ENCODE measurements at regions not wholly inside any gene's neighbourhood (a gene's known extent, or its start where the extent isn't known, plus 50 kb on each side); places are given as distances from the start of the nearest gene placed in this dataset.

DNA sequence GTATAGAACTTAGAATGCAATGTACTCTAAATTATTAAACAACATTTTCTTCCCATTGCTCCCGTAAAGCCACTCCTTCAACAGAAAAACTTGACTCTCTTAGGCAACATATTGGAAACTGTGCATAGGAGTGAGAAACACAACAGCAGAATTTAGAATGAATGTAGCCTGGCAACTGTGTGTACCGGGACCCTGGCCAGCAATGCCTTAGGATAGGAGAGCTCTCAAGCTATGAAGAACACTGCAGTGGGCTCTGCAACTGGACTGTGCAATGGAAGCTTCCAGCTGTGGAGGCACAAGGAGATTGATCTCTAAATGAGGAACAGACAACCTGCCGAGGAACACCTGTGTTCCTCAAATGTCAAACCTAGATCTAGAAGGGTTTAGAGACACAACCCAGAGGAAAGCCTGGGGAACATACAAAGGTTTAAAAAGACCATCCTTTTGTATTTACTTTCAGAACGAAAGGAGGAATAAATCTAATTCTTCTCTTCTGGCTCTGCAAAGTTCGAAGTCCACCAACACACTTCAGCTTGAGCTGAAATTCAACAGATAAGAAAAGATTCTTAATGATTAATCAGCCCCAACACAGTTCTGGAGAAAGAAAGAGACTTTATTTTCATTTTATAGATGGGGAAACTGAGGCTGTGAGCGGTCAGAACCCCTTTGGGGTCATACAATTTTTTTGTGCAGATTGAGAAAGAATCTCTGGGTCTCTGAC lies 51.5 kb upstream of the ARL15 start:
- no peaks in the 10 kb centered on the region for H3K9me3 ChIP-seq (ENCODE audit: low read depth)
- H2AFZ ChIP-seq, result no peak overlapping the region
- H4K20me1 ChIP-seq (ENCODE audit: insufficient read depth, poor library complexity, severe bottlenecking), result no peaks in the 10 kb centered on the region
- DNase-seq (ENCODE audit: low spot score), result peak; percentile 49
- H3K36me3 ChIP-seq (replicated peaks; ENCODE audit: insufficient read depth, low read depth), result no peaks in the 10 kb centered on the region
- peaks cover 39% of the 10 kb centered on the region for H3K4me1 ChIP-seq (ENCODE audit: insufficient read depth)
- no peaks in the 10 kb centered on the region for H3K9me2 ChIP-seq (replicated peaks; ENCODE audit: insufficient read depth)
- no peaks in the 10 kb centered on the region for H3K27me3 ChIP-seq
- no peaks in the 10 kb centered on the region for H3K79me2 ChIP-seq
- no peak overlapping the region for H3K4me3 ChIP-seq
- WGBS (ENCODE audit: low lambda C conversion rate, missing lambda C conversion rate), result 59% methylated on average over 6 of the region's 6 CpGs
- no peak for TF ChIP-seq EZH2 (IDR thresholded peaks at IDR 0.05; ENCODE audit: borderline replicate concordance)
- TF ChIP-seq CTCF (IDR thresholded peaks at IDR 0.05; ENCODE audit: poor library complexity), result no peak
- TF ChIP-seq EZH2phosphoT487 (IDR thresholded peaks at IDR 0.05; ENCODE audit: low read depth, severe bottlenecking, unreplicated experiment), result no peak
- peak overlapping the region; percentile 71 for H3K4me2 ChIP-seq
- peak overlapping the region; percentile 91 for H3K27ac ChIP-seq

DNA sequence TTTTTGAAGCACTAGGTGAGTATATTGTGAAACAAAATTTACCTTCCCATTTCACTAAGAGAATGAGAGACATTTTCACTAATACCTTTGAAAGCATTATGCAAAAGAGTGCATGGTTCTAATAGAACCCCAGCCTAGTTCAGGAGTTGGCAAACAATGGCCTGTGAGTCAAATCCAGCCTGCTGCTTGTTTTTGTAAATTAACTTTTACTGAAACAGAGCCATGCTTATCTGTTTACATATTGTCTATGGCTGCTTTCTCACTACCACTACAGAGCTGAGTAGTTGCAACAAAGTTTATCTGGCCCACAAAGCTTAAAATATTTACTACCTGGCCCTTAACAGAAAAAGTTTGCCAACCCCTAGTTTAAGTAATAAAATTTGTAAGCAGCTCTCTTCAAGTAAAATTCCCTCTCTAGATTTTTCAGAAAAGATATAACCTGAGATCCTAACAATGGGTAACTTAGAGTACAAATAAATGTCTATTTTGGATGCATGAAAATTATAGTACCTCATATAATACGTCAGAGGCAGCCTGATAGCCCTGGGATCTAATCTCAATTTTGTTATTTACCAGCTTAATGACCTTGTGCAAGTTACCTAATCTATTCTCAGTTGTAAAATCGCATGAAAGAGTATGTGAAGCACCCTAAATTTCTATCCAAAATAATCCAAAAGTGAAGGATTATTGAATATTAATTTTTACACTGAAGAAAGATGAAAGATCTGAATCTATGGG lies 50.7 kb upstream of the ARL15 start:
- peak; percentile 21 for DNase-seq (ENCODE audit: low spot score)
- H2AFZ ChIP-seq, result no peak overlapping the region
- peak overlapping the region; percentile 71 for H3K4me2 ChIP-seq

More for the DNA sequence above, 50.7 kb upstream of the ARL15 start:
- Histone ChIP-seq H3K36me3 (replicated peaks; ENCODE audit: insufficient read depth, low read depth) (no peaks in the 10 kb centered on the region), H3K27ac (peak overlapping the region; percentile 91), H3K79me2 (no peaks in the 10 kb centered on the region), H3K4me3 (no peak overlapping the region), H3K9me2 (replicated peaks; ENCODE audit: insufficient read depth) (no peaks in the 10 kb centered on the region), H3K4me1 (ENCODE audit: insufficient read depth) (peaks cover 33% of the 10 kb centered on the region), H4K20me1 (ENCODE audit: insufficient read depth, poor library complexity, severe bottlenecking) (no peaks in the 10 kb centered on the region), H3K9me3 (ENCODE audit: low read depth) (no peaks in the 10 kb centered on the region), H3K27me3 (no peaks in the 10 kb centered on the region)
- TF ChIP-seq EZH2 (IDR thresholded peaks at IDR 0.05; ENCODE audit: borderline replicate concordance) (no peak), CTCF (IDR thresholded peaks at IDR 0.05; ENCODE audit: poor library complexity) (no peak), EZH2phosphoT487 (IDR thresholded peaks at IDR 0.05; ENCODE audit: low read depth, severe bottlenecking, unreplicated experiment) (no peak)
- 49% methylated on average over 2 of the region's 2 CpGs for WGBS (ENCODE audit: low lambda C conversion rate, missing lambda C conversion rate)
